ENCODE measurements at regions not wholly inside any gene's neighbourhood (a gene's known extent, or its start where the extent isn't known, plus 50 kb on each side); places are given as distances from the start of the nearest gene placed in this dataset.
"Not testable (repeated sequence)": the region's sequence is repeated elsewhere in the genome, so short reads cannot be mapped to it uniquely, and the experiment has no call there.

DNA sequence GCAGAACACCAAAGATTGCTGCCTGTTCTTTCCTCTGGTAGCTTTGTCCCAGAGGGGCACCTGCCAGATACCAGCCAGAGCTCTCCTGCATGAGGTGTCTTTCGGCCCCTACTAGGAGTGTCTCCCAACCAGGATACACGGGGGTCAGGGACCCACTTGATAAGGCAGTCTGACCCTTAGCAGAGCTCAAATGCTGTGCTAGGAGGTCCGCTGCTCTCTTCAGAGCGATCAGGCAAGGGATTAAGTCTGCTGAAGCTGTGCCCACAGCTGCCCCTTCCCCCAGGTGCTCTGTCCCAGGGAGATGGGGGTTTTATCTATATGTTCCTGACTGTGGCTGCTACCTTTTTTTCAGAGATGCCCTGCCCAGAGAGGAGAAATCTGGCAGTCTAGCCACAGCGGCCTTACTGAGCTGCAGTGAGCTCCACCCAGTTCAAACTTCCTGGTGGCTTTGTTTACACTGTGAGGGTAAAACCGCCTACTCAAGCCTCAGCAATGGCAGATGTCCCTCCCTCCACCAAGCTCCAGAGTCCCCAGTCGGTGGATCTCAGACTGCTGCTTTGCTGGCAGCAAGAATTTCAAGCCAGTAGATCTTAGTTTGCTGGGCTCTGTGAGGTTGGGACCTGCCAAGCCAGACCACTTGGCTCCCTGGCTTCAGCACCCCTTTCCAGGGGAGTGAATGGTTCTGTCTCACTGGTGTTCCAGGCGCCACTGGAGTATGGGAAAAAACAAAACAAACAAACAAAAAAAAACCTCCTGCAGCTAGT lies 52.0 kb upstream of the TMTC2 start:
- DNase-seq = not testable (repeated sequence)

DNA sequence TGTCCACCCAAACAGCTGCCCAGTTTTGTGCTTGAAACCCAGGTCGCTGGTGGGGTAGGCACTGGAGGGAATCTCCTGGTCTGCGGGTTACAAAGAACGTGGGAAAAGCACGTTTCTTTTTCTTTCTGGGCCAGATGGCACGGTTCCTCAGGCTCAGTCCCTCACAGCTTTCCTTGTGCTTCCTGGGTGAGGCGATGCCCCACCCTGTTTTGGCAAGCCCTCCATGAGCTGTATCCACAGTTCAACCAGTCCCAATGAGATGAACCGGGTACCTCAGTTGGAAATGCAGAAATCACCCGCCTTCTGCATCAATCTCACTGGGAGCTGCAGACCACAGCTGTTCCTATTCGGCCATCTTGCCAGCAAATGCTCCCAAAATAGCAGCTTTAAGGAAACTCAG lies 51.4 kb upstream of the TMTC2 start:
- no peak for DNase-seq
